SK-N-SH (cell line): ENCODE measurements at regions not wholly inside any gene's neighbourhood (a gene's known extent, or its start where the extent isn't known, plus 50 kb on each side); places are given as distances from the start of the nearest gene placed in this dataset.
A peak's percentile ranks its signal among the peaks of the same experiment; 100 is the strongest.

Source experiments
- CTCF ChIA-PET: fragments of 300-600, 350-600 bp; formaldehyde crosslinking; extraction: SDS; loops from one replicate; lab custom pipeline; 2021; lab: Yijun Ruan, JAX
- POLR2A ChIA-PET: fragments of 350-600 bp; sonication (Branson Sonifier 250); formaldehyde crosslinking; extraction: SDS; loops from one replicate; lab custom pipeline; 2020; ENCODE audit warnings: antibody characterized with exemption, inconsistent platforms; lab: Yijun Ruan, JAX
- DNase-seq: peaks from one replicate; pipeline ENCODE4 v3.0.0; 2012
- H2AFZ ChIP-seq: fragments of 200-600 bp; sonication (generic); 2 replicates; pipeline ENCODE4 v1.8.1; 2016; ENCODE audit warnings: antibody characterized with exemption, mild to moderate bottlenecking, low read depth
- H3F3A ChIP-seq: fragments of 200-600 bp; sonication (generic); replicated peaks from 2 replicates; pipeline ENCODE3; 2016; ENCODE audit warnings: antibody characterized with exemption, mild to moderate bottlenecking; ENCODE audit not compliant: insufficient read depth
- H3K27ac ChIP-seq, 2 experiments: fragments of 200-500 bp in 1 of 2; fragments of 200-600 bp in 1 of 2; sonication (Bioruptor generic) in 1 of 2; sonication (generic), shearing (Covaris generic) in 1 of 2; 2 replicates each; pipeline versions ENCODE4 v1.5.1 to v1.6.1; 2014 to 2016; ENCODE audit warnings: low read depth in 2 of 2, inconsistent platforms in 1 of 2, low read length in 1 of 2, mild to moderate bottlenecking in 1 of 2, mixed read lengths in 1 of 2
- H3K27me3 ChIP-seq: fragments of 200-600 bp; sonication (generic), shearing (Covaris generic); 2 replicates; pipeline ENCODE4 v1.6.1; 2016; ENCODE audit warnings: mixed run types; ENCODE audit not compliant: insufficient read depth
- H3K36me3 ChIP-seq, 2 experiments: fragments of 200-500 bp in 1 of 2; fragments of 200-600 bp in 1 of 2; sonication (Bioruptor generic) in 1 of 2; sonication (generic) in 1 of 2; replicated peaks in 1 of 2; 2 replicates each; pipeline versions ENCODE3 to v1.5.1; 2014 to 2016; ENCODE audit warnings: low read length in 1 of 2, mild to moderate bottlenecking in 1 of 2; ENCODE audit not compliant: insufficient read depth in 2 of 2, control insufficient read depth in 1 of 2
- H3K4me1 ChIP-seq, 2 experiments: fragments of 200-500 bp in 1 of 2; fragments of 200-600 bp in 1 of 2; sonication (Bioruptor generic) in 1 of 2; sonication (generic), shearing (Covaris generic) in 1 of 2; 2 replicates each; pipeline versions ENCODE4 v1.5.1 to v1.6.1; 2014 to 2016; ENCODE audit warnings: low read depth in 1 of 2, low read length in 1 of 2, mixed run types in 1 of 2; ENCODE audit not compliant: insufficient read depth in 2 of 2, control insufficient read depth in 1 of 2
- H3K4me2 ChIP-seq: fragments of 200-600 bp; sonication (generic), shearing (Covaris generic); 2 replicates; pipeline ENCODE4 v1.6.1; 2017; ENCODE audit warnings: mixed run types
- H3K4me3 ChIP-seq, 2 experiments: fragments of 200-500 bp in 1 of 2; fragments of 200-600 bp in 1 of 2; sonication (Bioruptor generic) in 1 of 2; sonication (generic), shearing (Covaris generic) in 1 of 2; 2 replicates each; pipeline versions ENCODE4 v1.5.1 to v1.8.1; 2014 to 2016; ENCODE audit warnings: low read depth in 2 of 2, inconsistent platforms in 1 of 2, low read length in 1 of 2, mild to moderate bottlenecking in 1 of 2, mixed read lengths in 1 of 2, moderate library complexity in 1 of 2
- H3K79me2 ChIP-seq: fragments of 200-600 bp; sonication (generic); 2 replicates; pipeline ENCODE4 v1.8.1; 2017; ENCODE audit warnings: mild to moderate bottlenecking; ENCODE audit not compliant: insufficient read depth
- H3K9ac ChIP-seq: fragments of 200-600 bp; sonication (generic); 2 replicates; pipeline ENCODE4 v1.6.1; 2017; ENCODE audit warnings: mixed run types
- H3K9me2 ChIP-seq: fragments of 200-600 bp; sonication (generic); 2 replicates; pipeline ENCODE4 v1.6.1; 2017; ENCODE audit warnings: mixed run types
- H3K9me3 ChIP-seq: fragments of 200-600 bp; sonication (generic); 2 replicates; pipeline ENCODE4 v1.6.1; 2017; ENCODE audit warnings: mixed run types, mild to moderate bottlenecking, moderate library complexity
- H4K20me1 ChIP-seq: fragments of 200-600 bp; sonication (generic); 2 replicates; pipeline ENCODE4 v1.6.1; 2017; ENCODE audit warnings: mild to moderate bottlenecking, mixed run types; ENCODE audit not compliant: insufficient read depth
- CTCF ChIP-seq: fragments of 200-600 bp; sonication (generic); IDR thresholded peaks from 2 replicates; pipeline ENCODE4 v1.6.1; 2017; ENCODE audit warnings: antibody characterized with exemption, mild to moderate bottlenecking, moderate library complexity
- ELF1 ChIP-seq: IDR thresholded peaks from 2 replicates; pipeline ENCODE4 v1.4.0; 2012
- GABPA ChIP-seq: IDR thresholded peaks from 2 replicates; pipeline ENCODE4 v1.4.0; 2012; ENCODE audit warnings: low read depth, mild to moderate bottlenecking
- JUND ChIP-seq: IDR thresholded peaks from 2 replicates; pipeline ENCODE4 v1.4.0; 2012
- MXI1 ChIP-seq: IDR thresholded peaks from 2 replicates; pipeline ENCODE4 v1.6.1; 2012; ENCODE audit warnings: mild to moderate bottlenecking, low read depth, low read length, improper control_type of control experiment
- NFIC ChIP-seq: IDR thresholded peaks from 2 replicates; pipeline ENCODE4 v1.4.0; 2012; ENCODE audit warnings: borderline replicate concordance
- PBX3 ChIP-seq: IDR thresholded peaks from 2 replicates; pipeline ENCODE4; 2012
- RAD21 ChIP-seq: IDR thresholded peaks from 2 replicates; pipeline ENCODE4 v1.6.1; 2012; ENCODE audit warnings: mild to moderate bottlenecking, low read length
- REST ChIP-seq: IDR thresholded peaks from 2 replicates; pipeline ENCODE4 v1.6.1; 2012; ENCODE audit warnings: mild to moderate bottlenecking, low read depth, low read length, moderate library complexity
- RFX5 ChIP-seq: IDR thresholded peaks from 2 replicates; pipeline ENCODE4 v1.6.1; 2012; ENCODE audit warnings: mild to moderate bottlenecking, improper control_type of control experiment, low read length
- RXRA ChIP-seq: IDR thresholded peaks from 2 replicates; pipeline ENCODE4 v1.4.0; 2012; ENCODE audit warnings: low read depth, mild to moderate bottlenecking, borderline replicate concordance
- SMC3 ChIP-seq: IDR thresholded peaks from 2 replicates; pipeline ENCODE4 v1.6.1; 2012; ENCODE audit warnings: low read depth, low read length, improper control_type of control experiment
- TEAD4 ChIP-seq: IDR thresholded peaks from 2 replicates; pipeline ENCODE4 v1.4.0; 2012; ENCODE audit warnings: mild to moderate bottlenecking, borderline replicate concordance; ENCODE audit not compliant: insufficient read depth
- USF2 ChIP-seq: fragments of 150-350 bp; IDR thresholded peaks from 2 replicates; pipeline ENCODE4 v1.6.1; 2017; ENCODE audit warnings: antibody characterized with exemption, low read length, low read depth, borderline replicate concordance
- YY1 ChIP-seq: IDR thresholded peaks from 2 replicates; pipeline ENCODE4 v1.4.0; 2012; ENCODE audit warnings: low read depth, mild to moderate bottlenecking
- ZBTB33 ChIP-seq: IDR thresholded peaks from 2 replicates; pipeline ENCODE4 v1.4.0; 2012; ENCODE audit warnings: low read depth, borderline replicate concordance
- WGBS: methylation state at CpG from one replicate; pipeline ENCODE4 v1.1.6; 2017; ENCODE audit warnings: low lambda C conversion rate; 5-methylcytosine and 5-hydroxymethylcytosine counted together

GRCh38 chr16:64711596-64711995 is 410.3 kb downstream of the CDH11 start:
- H3K36me3 ChIP-seq: no peaks in the 10 kb centered on the region
- H3K9me3 ChIP-seq: no peaks in the 10 kb centered on the region
- H3F3A ChIP-seq: peaks cover 11% of the 10 kb centered on the region
- 95% methylated on average over 2 of the region's 2 CpGs for WGBS
- H3K79me2 ChIP-seq: no peaks in the 10 kb centered on the region
- no peak for DNase-seq
- TF ChIP-seq REST: no peak
- TF ChIP-seq RFX5: no peak
- TF ChIP-seq PBX3: no peak
- TF ChIP-seq TEAD4: no peak
- TF ChIP-seq JUND: no peak
- TF ChIP-seq ZBTB33: no peak
- TF ChIP-seq YY1: no peak
- TF ChIP-seq ELF1: no peak
- no peak for TF ChIP-seq USF2
- TF ChIP-seq RXRA: no peak
- no peak for TF ChIP-seq MXI1
- TF ChIP-seq NFIC: no peak
- no peak for TF ChIP-seq CTCF
- no peak for TF ChIP-seq SMC3
- no peak for TF ChIP-seq GABPA
- TF ChIP-seq RAD21: no peak
- ChIA-PET CTCF (no interaction called here), POLR2A (no interaction called here)
- H2AFZ ChIP-seq: 0 out of 2 replicates have a peak overlapping the region, but pooled peaks have one; percentile 19
- H3K27ac ChIP-seq: peak overlapping the region in 1 of 2 experiments; percentile 77; a peak in 2 of 4 replicates
- H3K4me3 ChIP-seq: no peak overlapping the region
- no peaks in the 10 kb centered on the region for H3K9me2 ChIP-seq
- no peaks in the 10 kb centered on the region for H4K20me1 ChIP-seq
- H3K9ac ChIP-seq: peak overlapping the region; percentile 14; the same call in 1 of the 2 replicates
- H3K4me1 ChIP-seq: 0 out of 4 replicates have a peak, but pooled peaks cover 0 to 6% of the 10 kb centered on the region in 2 experiments
- peak overlapping the region; percentile 9; the same call in 1 of the 2 replicates for H3K4me2 ChIP-seq
- H3K27me3 ChIP-seq: no peaks in the 10 kb centered on the region
